ENCODE measurements at regions not wholly inside any gene's neighbourhood (a gene's known extent, or its start where the extent isn't known, plus 50 kb on each side); places are given as distances from the start of the nearest gene placed in this dataset.

DNA sequence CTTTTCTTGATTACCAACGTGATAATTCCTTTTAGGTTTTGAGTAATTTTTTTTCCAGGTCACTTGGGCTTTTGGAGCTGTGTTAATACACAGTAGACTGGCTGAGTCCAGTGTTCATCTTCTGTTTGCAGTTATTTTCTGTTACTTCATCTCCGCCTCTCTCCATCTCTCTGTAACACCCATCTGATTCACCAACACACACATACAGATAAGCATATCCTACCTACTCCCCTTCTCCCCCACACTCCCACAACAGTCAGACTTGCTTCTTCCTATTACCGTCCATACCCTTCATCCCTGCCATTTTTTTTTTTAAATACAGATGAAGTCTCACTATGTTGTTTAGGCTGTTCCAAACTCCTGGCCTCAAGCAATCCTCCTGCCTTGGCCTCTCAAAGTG is 72.7 kb upstream of the MANSC4 start:
- in situ Hi-C loops (cut with HindIII; ENCODE audit: low sequenced_read_pairs) = no loop called here
- no peak for DNase-seq (ENCODE audit: low read depth, low spot score)
- TF ChIP-seq, protein P1, sequence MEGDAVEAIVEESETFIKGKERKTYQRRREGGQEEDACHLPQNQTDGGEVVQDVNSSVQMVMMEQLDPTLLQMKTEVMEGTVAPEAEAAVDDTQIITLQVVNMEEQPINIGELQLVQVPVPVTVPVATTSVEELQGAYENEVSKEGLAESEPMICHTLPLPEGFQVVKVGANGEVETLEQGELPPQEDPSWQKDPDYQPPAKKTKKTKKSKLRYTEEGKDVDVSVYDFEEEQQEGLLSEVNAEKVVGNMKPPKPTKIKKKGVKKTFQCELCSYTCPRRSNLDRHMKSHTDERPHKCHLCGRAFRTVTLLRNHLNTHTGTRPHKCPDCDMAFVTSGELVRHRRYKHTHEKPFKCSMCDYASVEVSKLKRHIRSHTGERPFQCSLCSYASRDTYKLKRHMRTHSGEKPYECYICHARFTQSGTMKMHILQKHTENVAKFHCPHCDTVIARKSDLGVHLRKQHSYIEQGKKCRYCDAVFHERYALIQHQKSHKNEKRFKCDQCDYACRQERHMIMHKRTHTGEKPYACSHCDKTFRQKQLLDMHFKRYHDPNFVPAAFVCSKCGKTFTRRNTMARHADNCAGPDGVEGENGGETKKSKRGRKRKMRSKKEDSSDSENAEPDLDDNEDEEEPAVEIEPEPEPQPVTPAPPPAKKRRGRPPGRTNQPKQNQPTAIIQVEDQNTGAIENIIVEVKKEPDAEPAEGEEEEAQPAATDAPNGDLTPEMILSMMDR (IDR thresholded peaks at IDR 0.05; ENCODE audit: low read depth, low read length) = no peak
- no peak overlapping the region for H3K4me3 ChIP-seq (ENCODE audit: low read depth, low read length)

All from astrocyte of the spinal cord (primary cell).